ENCODE measurements at regions not wholly inside any gene's neighbourhood (a gene's known extent, or its start where the extent isn't known, plus 50 kb on each side); places are given as distances from the start of the nearest gene placed in this dataset.

DNA sequence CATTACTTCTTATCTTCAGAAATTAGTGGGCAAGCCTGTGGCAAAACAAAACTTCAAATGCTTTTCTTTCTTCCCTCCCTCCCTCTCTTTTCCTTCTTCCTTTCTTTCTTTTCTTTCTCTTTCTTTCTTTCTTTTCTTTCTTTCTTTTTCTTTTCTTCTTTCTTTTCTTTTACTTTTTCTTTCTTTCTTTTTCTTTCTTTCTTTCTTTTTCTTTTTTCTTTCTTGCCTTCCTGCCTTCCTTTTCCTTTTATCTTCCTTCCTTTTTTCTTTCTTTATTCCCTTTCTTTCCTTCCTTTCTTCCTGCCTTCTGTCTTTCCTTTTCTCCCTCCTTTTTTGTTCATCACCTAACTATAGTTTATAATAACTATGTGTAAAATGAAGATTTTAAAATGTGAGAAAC, 295.1 kb downstream of the SMOC2 start:
- H2BK120ac ChIP-seq (ENCODE audit: low read depth, low read length), result no peak overlapping the region
- no peaks in the 10 kb centered on the region for H3K36me3 ChIP-seq (ENCODE audit: control insufficient read depth in 1 of 2, insufficient read depth in 2 of 2, low read depth in 1 of 2, low read length in 2 of 2)
- no peak overlapping the region for H3K9ac ChIP-seq (ENCODE audit: low read length)
- no peak overlapping the region for H4K91ac ChIP-seq (ENCODE audit: low read length)
- no peak overlapping the region for H3K4me3 ChIP-seq (ENCODE audit: insufficient read depth in 1 of 2, low read depth in 1 of 2, low read length in 2 of 2)
- no peaks in the 10 kb centered on the region for H3K9me3 ChIP-seq (ENCODE audit: control insufficient read depth, low read length)
- H2AK5ac ChIP-seq (ENCODE audit: low read length, severe bottlenecking), result no peak overlapping the region
- no peak overlapping the region for H2BK5ac ChIP-seq (ENCODE audit: low read depth, low read length, poor library complexity, severe bottlenecking)
- no peak overlapping the region for H3K27ac ChIP-seq (ENCODE audit: low read length, poor library complexity, severe bottlenecking)
- no peak overlapping the region for H3K23ac ChIP-seq (ENCODE audit: low read length in 2 of 2)
- H3K79me1 ChIP-seq (replicated peaks; ENCODE audit: low read length, poor library complexity, severe bottlenecking), result no peaks in the 10 kb centered on the region
- H3K27me3 ChIP-seq (ENCODE audit: control insufficient read depth in 1 of 2, insufficient read depth in 1 of 2, low read length in 2 of 2), result peaks cover 4 to 14% of the 10 kb centered on the region in 2 experiments
- H3K4ac ChIP-seq (ENCODE audit: low read depth in 1 of 2, low read length in 2 of 2), result no peak overlapping the region
- H3K4me1 ChIP-seq (ENCODE audit: control insufficient read depth, insufficient read depth, low read depth, low read length), result no peaks in the 10 kb centered on the region
- DNase-seq, result no peak
- no peak overlapping the region for H3K18ac ChIP-seq (ENCODE audit: low read depth in 1 of 2, low read length in 2 of 2)
- H2BK15ac ChIP-seq (ENCODE audit: low read depth, poor library complexity, severe bottlenecking), result no peak overlapping the region
- H4K8ac ChIP-seq (ENCODE audit: low read length), result no peak overlapping the region
- H2AFZ ChIP-seq (ENCODE audit: low read depth, low read length), result no peak overlapping the region
- H3K14ac ChIP-seq (ENCODE audit: low read length in 2 of 2), result no peak overlapping the region
- H2BK12ac ChIP-seq (ENCODE audit: low read length in 2 of 2), result no peak overlapping the region
- H3K4me2 ChIP-seq (ENCODE audit: low read length, poor library complexity, severe bottlenecking), result no peak overlapping the region

DNA sequence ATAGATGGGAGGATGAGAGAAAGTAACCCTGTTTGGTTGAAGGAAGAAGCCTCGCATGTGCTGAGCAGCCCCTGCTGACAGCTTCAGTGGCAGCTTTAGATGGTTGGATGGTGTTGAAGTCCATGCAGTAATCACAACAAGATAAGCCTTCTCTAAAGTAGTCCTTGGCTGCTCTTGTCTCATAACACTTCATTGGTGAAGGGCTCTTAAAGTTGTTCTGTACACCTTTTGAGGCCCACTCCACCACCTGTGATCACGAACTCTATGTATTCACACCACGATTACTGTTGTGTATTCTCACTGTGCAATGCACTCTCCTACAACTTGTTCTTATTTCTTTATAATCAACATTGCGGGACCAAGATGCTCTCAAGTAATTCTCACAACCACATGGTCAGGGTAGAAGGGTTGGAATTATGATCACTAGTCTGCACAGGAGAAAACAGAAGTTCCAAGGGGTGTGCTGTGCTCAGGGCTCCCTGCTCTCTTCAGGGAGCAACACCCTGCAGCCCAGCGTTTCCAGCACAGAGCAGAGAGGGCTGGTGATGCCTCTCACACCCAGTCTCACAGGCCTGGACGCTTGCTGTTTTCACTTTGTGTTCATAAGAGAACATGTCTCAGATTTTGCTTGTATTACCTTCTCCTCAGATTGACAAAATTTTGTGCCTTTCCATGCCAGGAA, 294.4 kb downstream of the SMOC2 start:
- H4K91ac ChIP-seq (ENCODE audit: low read length), result no peak overlapping the region
- no peak overlapping the region for H3K4ac ChIP-seq (ENCODE audit: low read depth in 1 of 2, low read length in 2 of 2)
- no peak overlapping the region for H4K8ac ChIP-seq (ENCODE audit: low read length)
- H2BK15ac ChIP-seq (ENCODE audit: low read depth, poor library complexity, severe bottlenecking), result no peak overlapping the region
- no peak overlapping the region for H2AK5ac ChIP-seq (ENCODE audit: low read length, severe bottlenecking)
- no peak overlapping the region for H3K14ac ChIP-seq (ENCODE audit: low read length in 2 of 2)
- H3K4me2 ChIP-seq (ENCODE audit: low read length, poor library complexity, severe bottlenecking), result no peak overlapping the region
- no peak overlapping the region for H2BK12ac ChIP-seq (ENCODE audit: low read length in 2 of 2)
- H3K4me1 ChIP-seq (ENCODE audit: control insufficient read depth, insufficient read depth, low read depth, low read length), result no peaks in the 10 kb centered on the region
- H3K4me3 ChIP-seq (ENCODE audit: insufficient read depth in 1 of 2, low read depth in 1 of 2, low read length in 2 of 2), result no peak overlapping the region
- H3K9me3 ChIP-seq (ENCODE audit: control insufficient read depth, low read length), result no peaks in the 10 kb centered on the region
- H2BK120ac ChIP-seq (ENCODE audit: low read depth, low read length), result no peak overlapping the region
- no peak overlapping the region for H2AFZ ChIP-seq (ENCODE audit: low read depth, low read length)
- no peak overlapping the region for H3K9ac ChIP-seq (ENCODE audit: low read length)
- H3K79me1 ChIP-seq (replicated peaks; ENCODE audit: low read length, poor library complexity, severe bottlenecking), result no peaks in the 10 kb centered on the region
- no peaks in the 10 kb centered on the region for H3K36me3 ChIP-seq (ENCODE audit: control insufficient read depth in 1 of 2, insufficient read depth in 2 of 2, low read depth in 1 of 2, low read length in 2 of 2)
- WGBS, result 69% methylated on average over 6 of the region's 6 CpGs
- H3K23ac ChIP-seq (ENCODE audit: low read length in 2 of 2), result no peak overlapping the region
- H2BK5ac ChIP-seq (ENCODE audit: low read depth, low read length, poor library complexity, severe bottlenecking), result no peak overlapping the region
- H3K27me3 ChIP-seq (ENCODE audit: control insufficient read depth in 1 of 2, insufficient read depth in 1 of 2, low read length in 2 of 2), result peaks cover 4 to 14% of the 10 kb centered on the region in 2 experiments
- DNase-seq, result no peak
- no peak overlapping the region for H3K27ac ChIP-seq (ENCODE audit: low read length, poor library complexity, severe bottlenecking)
- H3K18ac ChIP-seq (ENCODE audit: low read depth in 1 of 2, low read length in 2 of 2), result no peak overlapping the region

DNA sequence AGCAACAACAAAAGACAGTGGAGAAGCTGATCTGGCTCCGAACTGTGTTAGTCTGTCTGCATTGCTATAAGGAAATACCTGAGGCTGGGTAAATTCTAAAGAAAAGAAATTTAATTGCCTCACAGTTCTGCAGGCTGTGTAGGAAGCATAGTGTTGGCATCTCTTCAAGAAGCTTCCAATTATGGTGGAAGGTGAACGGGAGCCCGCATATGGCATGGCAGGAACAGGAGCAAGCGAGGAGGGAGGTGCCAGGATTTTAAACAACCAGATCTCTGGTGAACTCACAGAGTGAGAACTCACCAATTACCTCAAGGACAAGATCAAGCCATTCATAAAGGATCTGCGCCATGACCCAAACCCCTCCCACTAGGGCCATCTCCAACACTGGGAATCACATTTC, 293.5 kb downstream of the SMOC2 start:
- no peak overlapping the region for H3K27ac ChIP-seq (ENCODE audit: low read length, poor library complexity, severe bottlenecking)
- H3K14ac ChIP-seq (ENCODE audit: low read length in 2 of 2), result no peak overlapping the region
- no peak overlapping the region for H3K4ac ChIP-seq (ENCODE audit: low read depth in 1 of 2, low read length in 2 of 2)
- no peak overlapping the region for H2BK12ac ChIP-seq (ENCODE audit: low read length in 2 of 2)
- H3K36me3 ChIP-seq (ENCODE audit: control insufficient read depth in 1 of 2, insufficient read depth in 2 of 2, low read depth in 1 of 2, low read length in 2 of 2), result no peaks in the 10 kb centered on the region
- H4K8ac ChIP-seq (ENCODE audit: low read length), result no peak overlapping the region
- H3K18ac ChIP-seq (ENCODE audit: low read depth in 1 of 2, low read length in 2 of 2), result no peak overlapping the region
- H2AK5ac ChIP-seq (ENCODE audit: low read length, severe bottlenecking), result no peak overlapping the region
- H3K79me1 ChIP-seq (replicated peaks; ENCODE audit: low read length, poor library complexity, severe bottlenecking), result no peaks in the 10 kb centered on the region
- H3K27me3 ChIP-seq (ENCODE audit: control insufficient read depth in 1 of 2, insufficient read depth in 1 of 2, low read length in 2 of 2), result peaks cover 4 to 14% of the 10 kb centered on the region in 2 experiments
- no peak overlapping the region for H2AFZ ChIP-seq (ENCODE audit: low read depth, low read length)
- WGBS, result 82% methylated on average over 5 of the region's 5 CpGs
- no peak overlapping the region for H2BK5ac ChIP-seq (ENCODE audit: low read depth, low read length, poor library complexity, severe bottlenecking)
- no peak overlapping the region for H2BK120ac ChIP-seq (ENCODE audit: low read depth, low read length)
- H3K4me1 ChIP-seq (ENCODE audit: control insufficient read depth, insufficient read depth, low read depth, low read length), result no peaks in the 10 kb centered on the region
- no peaks in the 10 kb centered on the region for H3K9me3 ChIP-seq (ENCODE audit: control insufficient read depth, low read length)
- H4K91ac ChIP-seq (ENCODE audit: low read length), result no peak overlapping the region
- H3K23ac ChIP-seq (ENCODE audit: low read length in 2 of 2), result no peak overlapping the region
- H2BK15ac ChIP-seq (ENCODE audit: low read depth, poor library complexity, severe bottlenecking), result no peak overlapping the region
- no peak for DNase-seq
- H3K4me3 ChIP-seq (ENCODE audit: insufficient read depth in 1 of 2, low read depth in 1 of 2, low read length in 2 of 2), result no peak overlapping the region
- no peak overlapping the region for H3K4me2 ChIP-seq (ENCODE audit: low read length, poor library complexity, severe bottlenecking)
- H3K9ac ChIP-seq (ENCODE audit: low read length), result no peak overlapping the region

DNA sequence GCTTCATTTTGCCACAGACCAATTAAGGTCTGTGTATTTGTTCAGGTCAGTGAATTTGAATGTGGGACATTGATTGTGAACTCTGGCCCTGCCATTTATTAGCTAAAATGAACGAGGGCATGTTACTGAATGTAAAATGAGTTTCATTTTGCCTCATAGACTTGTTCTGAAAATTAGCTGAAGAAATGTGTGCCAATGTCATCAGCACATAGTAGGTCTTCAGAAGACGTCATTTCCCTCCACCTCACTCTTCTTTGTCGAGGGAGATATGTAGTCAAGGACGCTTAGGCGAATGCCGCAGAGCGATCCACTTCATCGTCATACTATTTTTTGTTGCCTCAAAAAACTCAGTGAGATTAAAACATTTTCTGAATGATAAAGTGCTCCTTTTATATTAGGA, 291.7 kb downstream of the SMOC2 start:
- WGBS, result 63% methylated on average over 5 of the region's 8 CpGs
- Histone ChIP-seq H3K36me3 (ENCODE audit: control insufficient read depth in 1 of 2, insufficient read depth in 2 of 2, low read depth in 1 of 2, low read length in 2 of 2) (no peaks in the 10 kb centered on the region), H3K23ac (ENCODE audit: low read length in 2 of 2) (no peak overlapping the region), H3K14ac (ENCODE audit: low read length in 2 of 2) (no peak overlapping the region), H4K8ac (ENCODE audit: low read length) (no peak overlapping the region), H3K4ac (ENCODE audit: low read depth in 1 of 2, low read length in 2 of 2) (no peak overlapping the region), H2BK5ac (ENCODE audit: low read depth, low read length, poor library complexity, severe bottlenecking) (no peak overlapping the region), H2BK15ac (ENCODE audit: low read depth, poor library complexity, severe bottlenecking) (no peak overlapping the region), H3K4me1 (ENCODE audit: control insufficient read depth, insufficient read depth, low read depth, low read length) (no peaks in the 10 kb centered on the region), H3K4me2 (ENCODE audit: low read length, poor library complexity, severe bottlenecking) (no peak overlapping the region), H2BK120ac (ENCODE audit: low read depth, low read length) (no peak overlapping the region), H3K27me3 (ENCODE audit: control insufficient read depth in 1 of 2, insufficient read depth in 1 of 2, low read length in 2 of 2) (peaks cover 4 to 14% of the 10 kb centered on the region in 2 experiments), H3K4me3 (ENCODE audit: insufficient read depth in 1 of 2, low read depth in 1 of 2, low read length in 2 of 2) (no peak overlapping the region), H3K9ac (ENCODE audit: low read length) (no peak overlapping the region), H3K9me3 (ENCODE audit: control insufficient read depth, low read length) (no peaks in the 10 kb centered on the region), H3K27ac (ENCODE audit: low read length, poor library complexity, severe bottlenecking) (no peak overlapping the region), H3K18ac (ENCODE audit: low read depth in 1 of 2, low read length in 2 of 2) (no peak overlapping the region), H2AFZ (ENCODE audit: low read depth, low read length) (no peak overlapping the region), H2BK12ac (ENCODE audit: low read length in 2 of 2) (no peak overlapping the region), H3K79me1 (replicated peaks; ENCODE audit: low read length, poor library complexity, severe bottlenecking) (no peaks in the 10 kb centered on the region), H4K91ac (ENCODE audit: low read length) (no peak overlapping the region), H2AK5ac (ENCODE audit: low read length, severe bottlenecking) (no peak overlapping the region)
- DNase-seq, result no peak
